DMS 273 (cell line): ENCODE measurements at regions not wholly inside any gene's neighbourhood (a gene's known extent, or its start where the extent isn't known, plus 50 kb on each side); places are given as distances from the start of the nearest gene placed in this dataset.
"Not testable (repeated sequence)": the region's sequence is repeated elsewhere in the genome, so short reads cannot be mapped to it uniquely, and the experiment has no call there.

ENCODE experiments used
- DNase-seq: peaks from one replicate; lab custom pipeline; 2025; ENCODE audit not compliant: unreplicated experiment; lab: John Stamatoyannopoulos, UW

GRCh38 chr11:69218946-69219720 lies 63.4 kb downstream of the SMIM38 start:
- no peak for DNase-seq

GRCh38 chr11:69219991-69220390 lies 64.3 kb downstream of the SMIM38 start:
- no peak for DNase-seq

GRCh38 chr11:69220561-69221051 lies 64.9 kb downstream of the SMIM38 start:
- DNase-seq: no peak

- DNase-seq: no peak
These were observed 65.4 kb downstream of the SMIM38 start for GRCh38 chr11:69221086-69221485.

- DNase-seq: not testable (repeated sequence)
These were observed 65.9 kb downstream of the SMIM38 start for GRCh38 chr11:69221636-69222035.

- no peak for DNase-seq
These were observed 66.7 kb upstream of the MYEOV start for GRCh38 chr11:69227271-69227670.

GRCh38 chr11:69229511-69229910 lies 64.4 kb upstream of the MYEOV start:
- no peak for DNase-seq

GRCh38 chr11:69230856-69231425 lies 63.0 kb upstream of the MYEOV start:
- no peak for DNase-seq

GRCh38 chr11:69231466-69232018 lies 62.4 kb upstream of the MYEOV start:
- DNase-seq: no peak

GRCh38 chr11:69232821-69233743 lies 60.9 kb upstream of the MYEOV start:
- no peak for DNase-seq

- DNase-seq: no peak
These were observed 60.0 kb upstream of the MYEOV start for GRCh38 chr11:69233744-69234570.

- no peak for DNase-seq
These were observed 58.9 kb upstream of the MYEOV start for GRCh38 chr11:69234740-69235710.

- DNase-seq: no peak
These were observed 55.2 kb upstream of the MYEOV start for GRCh38 chr11:69238573-69239351.

- DNase-seq: no peak
These were observed 54.3 kb upstream of the MYEOV start for GRCh38 chr11:69239641-69240040.

- no peak for DNase-seq
These were observed 53.5 kb upstream of the MYEOV start for GRCh38 chr11:69240332-69241074.

GRCh38 chr11:69241075-69241740 lies 52.7 kb upstream of the MYEOV start:
- peak; percentile 20 for DNase-seq

- DNase-seq: no peak
These were observed 52.1 kb upstream of the MYEOV start for GRCh38 chr11:69241844-69242243.
